Mammary epithelial cell (primary cell): ENCODE measurements at regions not wholly inside any gene's neighbourhood (a gene's known extent, or its start where the extent isn't known, plus 50 kb on each side); places are given as distances from the start of the nearest gene placed in this dataset.

ENCODE experiments used
- EZH2 ChIP-seq: IDR thresholded peaks from 2 replicates; pipeline ENCODE4 v1.6.1; 2012; ENCODE audit warnings: low read length, inconsistent platforms, borderline replicate concordance
- TF ChIP-seq, protein P1 (sequence below), 2 donors: IDR thresholded peaks in 1 of 2; conservative IDR thresholded peaks in 1 of 2; 2 replicates each; pipeline ENCODE4 v1.5.1; 2011 to 2012; ENCODE audit warnings: inconsistent platforms in 2 of 2, low read length in 2 of 2, mild to moderate bottlenecking in 2 of 2, control low read depth in 1 of 2, low read depth in 1 of 2; ENCODE audit not compliant: insufficient read depth in 1 of 2; ENCODE audit errors: extremely low read depth in 1 of 2

DNA sequence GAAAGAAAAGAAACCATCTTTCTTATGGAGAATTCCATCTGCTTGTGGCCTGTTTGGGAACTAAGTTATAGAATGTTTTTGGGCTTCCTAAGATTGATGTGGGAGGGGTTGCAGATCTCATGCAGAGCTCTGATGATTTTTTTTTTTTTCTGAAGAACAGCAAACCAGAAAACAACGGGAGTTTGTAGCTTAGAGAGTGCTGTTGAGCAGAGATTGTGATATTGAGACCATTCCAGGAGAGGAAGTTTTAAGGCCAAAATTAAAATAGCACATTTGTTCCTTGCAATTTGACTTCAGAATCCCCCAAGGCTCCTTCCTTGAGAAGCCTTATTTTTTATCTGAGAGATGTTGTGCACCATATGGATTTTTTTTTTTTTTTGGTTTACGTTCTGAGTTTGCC is 159.5 kb upstream of the NRP1 start:
- TF ChIP-seq, protein P1, sequence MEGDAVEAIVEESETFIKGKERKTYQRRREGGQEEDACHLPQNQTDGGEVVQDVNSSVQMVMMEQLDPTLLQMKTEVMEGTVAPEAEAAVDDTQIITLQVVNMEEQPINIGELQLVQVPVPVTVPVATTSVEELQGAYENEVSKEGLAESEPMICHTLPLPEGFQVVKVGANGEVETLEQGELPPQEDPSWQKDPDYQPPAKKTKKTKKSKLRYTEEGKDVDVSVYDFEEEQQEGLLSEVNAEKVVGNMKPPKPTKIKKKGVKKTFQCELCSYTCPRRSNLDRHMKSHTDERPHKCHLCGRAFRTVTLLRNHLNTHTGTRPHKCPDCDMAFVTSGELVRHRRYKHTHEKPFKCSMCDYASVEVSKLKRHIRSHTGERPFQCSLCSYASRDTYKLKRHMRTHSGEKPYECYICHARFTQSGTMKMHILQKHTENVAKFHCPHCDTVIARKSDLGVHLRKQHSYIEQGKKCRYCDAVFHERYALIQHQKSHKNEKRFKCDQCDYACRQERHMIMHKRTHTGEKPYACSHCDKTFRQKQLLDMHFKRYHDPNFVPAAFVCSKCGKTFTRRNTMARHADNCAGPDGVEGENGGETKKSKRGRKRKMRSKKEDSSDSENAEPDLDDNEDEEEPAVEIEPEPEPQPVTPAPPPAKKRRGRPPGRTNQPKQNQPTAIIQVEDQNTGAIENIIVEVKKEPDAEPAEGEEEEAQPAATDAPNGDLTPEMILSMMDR (conservative IDR thresholded peaks at IDR 0.05 in 1 of 2, IDR thresholded peaks at IDR 0.05 in 1 of 2; ENCODE audit: extremely low read depth in 1 of 2, insufficient read depth in 1 of 2, low read depth in 1 of 2, low read length in 2 of 2) = no peak
- no peak for TF ChIP-seq EZH2
